GM21717 (cell line): ENCODE measurements at regions not wholly inside any gene's neighbourhood (a gene's known extent, or its start where the extent isn't known, plus 50 kb on each side); places are given as distances from the start of the nearest gene placed in this dataset.

Experiments used
- ATAC-seq: cut with Tn5 transposase; IDR thresholded peaks from one replicate; pipeline ENCODE4 v1.9.1; 2021; ENCODE audit warnings: mild to moderate bottlenecking, moderate library complexity; ENCODE audit not compliant: unreplicated experiment

GRCh38 chr2:9086465-9086864 is 83.0 kb upstream of the MBOAT2 start:
- ATAC-seq: no peak

- ATAC-seq: no peak
Observed at GRCh38 chr2:9085353-9085752, 81.9 kb upstream of the MBOAT2 start.

- ATAC-seq: no peak
Observed at GRCh38 chr2:9083287-9083686, 79.8 kb upstream of the MBOAT2 start.

- ATAC-seq: no peak
Observed at GRCh38 chr2:9082158-9082557, 78.7 kb upstream of the MBOAT2 start.

GRCh38 chr2:9081750-9082149 is 78.3 kb upstream of the MBOAT2 start:
- no peak for ATAC-seq

GRCh38 chr2:9078405-9078804 is 74.9 kb upstream of the MBOAT2 start:
- ATAC-seq: no peak

GRCh38 chr2:9077691-9078090 is 74.2 kb upstream of the MBOAT2 start:
- ATAC-seq: no peak

GRCh38 chr2:9076755-9077154 is 73.3 kb upstream of the MBOAT2 start:
- ATAC-seq: no peak

- ATAC-seq: no peak
Observed at GRCh38 chr2:9076210-9076609, 72.7 kb upstream of the MBOAT2 start.

- ATAC-seq: no peak
Observed at GRCh38 chr2:9074930-9075329, 71.4 kb upstream of the MBOAT2 start.

GRCh38 chr2:9071584-9072124 is 68.2 kb upstream of the MBOAT2 start:
- ATAC-seq: no peak

- no peak for ATAC-seq
Observed at GRCh38 chr2:9071032-9071431, 67.5 kb upstream of the MBOAT2 start.

GRCh38 chr2:9069543-9069942 is 66.1 kb upstream of the MBOAT2 start:
- ATAC-seq: no peak

- no peak for ATAC-seq
Observed at GRCh38 chr2:9065901-9066300, 62.4 kb upstream of the MBOAT2 start.

GRCh38 chr2:9063023-9063606 is 59.6 kb upstream of the MBOAT2 start:
- no peak for ATAC-seq

GRCh38 chr2:9060819-9061218 is 57.3 kb upstream of the MBOAT2 start:
- ATAC-seq: no peak

GRCh38 chr2:9057939-9058761 is 54.7 kb upstream of the MBOAT2 start:
- ATAC-seq: no peak

GRCh38 chr2:9055471-9055870 is 52.0 kb upstream of the MBOAT2 start:
- no peak for ATAC-seq

- ATAC-seq: no peak
Observed at GRCh38 chr2:9053534-9053931, 50.0 kb upstream of the MBOAT2 start.
